Posterior vena cava (tissue), 2 donors: ENCODE measurements at regions not wholly inside any gene's neighbourhood (a gene's known extent, or its start where the extent isn't known, plus 50 kb on each side); places are given as distances from the start of the nearest gene placed in this dataset.

Experiments used
- DNase-seq: peaks from one replicate; pipeline ENCODE4 v3.0.0-alpha.2; 2020; ENCODE audit warnings: low spot score
- intact Hi-C, 2 donors: fragments of 100-400 bp; cut with DNase I; formaldehyde crosslinking; loops; one replicate each; pipeline versions ENCODE4 v1.14.1 to v1.14.2; 2022 to 2023
- donor health status: DM: yes; HTN: yes; CAD: no.
- donor health status: DM: yes; HTN: yes; CAD: no.

DNA sequence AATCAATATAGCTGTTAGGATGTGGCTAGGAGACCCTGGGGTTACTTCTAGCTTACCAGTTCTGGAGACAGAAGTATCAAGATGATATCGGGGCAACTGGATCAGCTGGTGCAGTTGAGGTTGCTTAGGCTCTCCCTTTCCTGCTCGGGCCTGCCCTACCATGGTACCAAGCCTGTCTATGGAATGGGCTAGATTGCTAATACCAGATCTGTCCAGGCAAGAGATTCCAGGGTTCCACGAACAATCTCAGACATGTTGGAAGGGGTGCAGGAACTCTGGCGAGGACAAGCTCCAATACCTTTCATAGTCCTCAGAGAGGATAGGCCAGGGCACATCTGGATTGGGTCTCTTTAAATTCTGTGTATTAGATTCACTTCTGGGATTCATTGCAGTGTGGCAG, 53.8 kb downstream of the ADM start:
- intact Hi-C loops: no loop called here
- no peak for DNase-seq

DNA sequence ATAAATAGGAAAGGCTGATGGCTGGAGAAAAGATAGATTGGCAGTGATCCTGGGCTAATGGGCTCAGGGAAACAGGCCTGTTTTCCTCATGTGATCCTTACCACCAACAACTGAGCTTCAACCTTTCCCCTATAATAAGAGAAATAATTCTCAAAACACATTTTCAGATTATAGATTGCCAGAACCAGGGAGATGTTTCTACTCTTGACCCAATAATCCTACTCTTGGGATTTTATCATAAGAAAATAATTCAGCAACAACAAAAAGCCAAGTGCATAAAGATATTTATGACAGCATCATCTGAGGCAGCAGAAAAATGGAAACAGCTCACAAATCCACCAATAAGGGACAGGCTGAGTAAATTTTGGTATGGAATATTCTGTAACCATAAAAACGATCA, 54.3 kb downstream of the ADM start:
- DNase-seq: no peak
- intact Hi-C loops: no loop called here

DNA sequence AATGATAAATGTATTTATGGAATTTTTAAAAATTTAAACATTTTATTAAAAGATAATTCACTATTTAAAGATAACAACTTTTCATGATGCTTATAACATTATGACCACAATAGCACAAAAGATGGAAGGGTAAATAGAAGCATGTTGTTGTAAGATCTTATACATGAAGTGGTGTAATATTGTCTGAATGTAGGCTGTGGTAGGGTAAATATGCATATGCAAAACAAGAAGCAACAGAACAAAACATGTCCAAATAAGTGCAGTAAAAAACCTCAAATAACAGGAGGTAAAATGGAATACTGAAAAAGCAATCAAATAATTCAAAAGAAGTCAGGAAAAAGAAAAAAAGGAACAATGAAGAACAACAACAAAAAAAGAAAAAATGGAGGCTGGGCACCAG, 56.0 kb downstream of the ADM start:
- intact Hi-C loops: no loop called here
- DNase-seq: no peak

DNA sequence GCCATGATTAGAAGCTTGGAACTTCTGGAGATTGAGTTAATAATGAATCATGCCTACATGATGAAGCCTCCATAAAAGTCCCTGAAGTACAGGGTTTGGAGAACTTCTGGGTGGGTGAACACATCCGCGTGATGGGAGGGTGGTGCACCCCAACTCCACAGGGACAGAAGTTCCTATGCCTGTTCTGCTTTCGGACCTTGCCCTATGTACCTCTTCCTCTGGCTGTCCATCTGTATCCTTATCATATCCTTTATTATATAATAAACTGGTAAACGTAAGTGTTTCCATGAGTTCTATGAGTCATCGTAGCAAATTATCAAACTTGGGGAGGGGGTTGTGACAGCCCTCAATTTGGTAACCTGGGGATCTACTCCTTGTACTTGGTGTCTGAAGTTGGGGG, 60.2 kb downstream of the ADM start:
- DNase-seq: no peak
- intact Hi-C loops: no loop called here

DNA sequence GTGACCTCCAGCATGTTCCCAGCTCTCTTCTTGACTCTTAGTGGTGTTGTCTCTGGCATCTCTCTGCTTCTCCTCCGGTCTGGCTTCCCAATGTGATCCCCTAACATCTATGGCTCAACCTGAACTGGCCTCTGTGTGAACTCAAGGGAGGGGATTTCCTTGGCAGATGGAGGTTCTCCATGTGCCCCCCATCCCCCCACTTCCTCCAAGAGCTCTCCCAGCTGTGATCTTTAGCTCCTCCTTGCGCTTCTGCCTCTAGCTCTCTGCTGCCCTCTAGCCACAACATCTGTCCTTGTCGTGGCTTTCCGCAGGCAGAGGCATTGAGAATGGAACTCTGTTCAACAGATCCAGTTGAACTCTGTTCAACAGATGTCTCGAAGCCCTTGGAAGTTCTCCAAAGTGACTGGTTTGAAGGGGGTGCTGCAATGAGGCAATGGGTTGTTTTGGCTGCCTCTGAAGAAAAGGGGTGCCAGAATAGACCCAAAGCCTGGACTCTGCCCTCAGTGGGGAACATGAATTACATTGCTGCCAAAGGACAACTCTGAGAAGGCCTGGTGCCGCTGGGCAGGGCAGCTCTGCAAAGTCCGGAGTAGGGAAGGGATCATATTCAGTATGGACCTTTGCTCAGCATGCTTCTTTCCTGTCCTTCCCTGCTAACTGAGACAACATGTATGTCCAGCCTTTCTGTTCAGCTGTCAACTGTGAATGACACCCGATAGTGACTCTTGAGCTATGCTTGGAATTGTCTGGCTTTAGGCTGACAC, 61.9 kb downstream of the ADM start:
- intact Hi-C loops: no loop called here
- DNase-seq: peak; percentile 90

DNA sequence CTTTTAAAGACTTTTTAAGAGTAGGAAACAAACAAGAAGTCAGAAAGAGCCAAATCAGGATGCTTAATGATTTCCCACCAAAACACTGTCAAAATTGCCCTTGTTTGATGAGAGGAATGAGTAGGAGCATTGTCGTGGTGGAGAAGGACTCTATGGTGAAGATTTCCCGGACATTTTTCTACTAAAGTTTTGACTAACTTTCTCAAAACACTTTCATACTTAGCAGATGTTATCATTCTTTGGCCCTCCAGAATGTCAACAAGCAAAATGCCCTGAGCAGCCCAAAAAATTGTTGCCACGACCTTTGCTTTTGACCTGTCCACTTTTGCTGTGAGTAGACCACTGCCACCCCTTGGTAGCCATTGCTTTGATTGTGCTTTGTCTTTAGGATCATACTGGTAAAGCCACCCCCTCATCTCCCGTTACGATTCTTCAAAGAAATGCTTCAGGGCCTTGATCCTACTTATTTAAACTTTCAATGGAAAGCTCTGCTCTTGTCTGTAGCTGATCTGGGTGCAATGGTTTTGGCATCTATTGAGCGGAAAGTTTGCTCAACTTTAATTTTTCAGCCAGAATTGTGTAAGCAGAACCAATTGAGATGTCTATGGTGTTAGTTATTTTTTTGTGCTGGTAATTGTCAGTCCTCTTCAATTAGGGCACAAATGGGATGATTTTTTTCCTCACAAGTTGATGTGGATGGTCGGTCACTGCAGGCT, 67.2 kb downstream of the ADM start:
- no peak for DNase-seq
- intact Hi-C loops: no loop called here

DNA sequence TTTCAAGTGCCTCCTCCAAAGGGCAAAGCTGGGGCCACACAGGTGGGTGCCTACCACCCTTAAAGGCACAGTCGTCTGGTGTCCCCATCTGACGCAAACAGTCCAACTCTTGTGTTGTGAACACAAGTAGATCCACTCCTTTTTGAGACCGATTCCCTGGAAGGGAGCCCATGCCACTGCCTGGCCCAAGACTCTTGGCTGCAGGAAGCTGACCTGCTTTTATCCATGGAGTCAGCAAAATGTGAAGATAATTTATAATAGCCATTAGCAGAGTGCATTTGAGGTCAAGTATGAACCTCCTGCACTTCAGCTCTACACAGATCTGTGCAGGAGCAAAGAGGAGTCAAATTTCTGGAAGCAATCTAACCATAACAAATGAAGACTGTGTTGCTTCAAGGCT, 68.5 kb downstream of the ADM start:
- no peak for DNase-seq
- intact Hi-C loops: no loop called here

DNA sequence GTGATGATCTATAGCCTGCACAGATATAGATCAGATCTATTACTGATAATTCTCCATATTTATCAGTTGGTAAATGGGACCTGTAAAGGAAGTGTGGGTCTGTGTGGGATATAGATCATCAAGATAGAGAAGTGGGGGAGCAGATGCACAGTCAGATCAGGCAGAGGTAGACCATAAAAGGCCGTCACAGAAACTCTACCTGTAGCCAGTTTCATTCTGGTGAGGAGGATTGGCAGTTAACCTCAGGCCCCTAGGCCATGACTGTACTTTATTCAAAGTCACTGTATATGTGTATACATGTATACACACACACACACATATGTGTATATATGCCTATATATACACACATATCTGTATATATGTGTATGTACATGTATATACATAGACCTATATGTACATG, 69.1 kb downstream of the ADM start:
- DNase-seq: no peak
- intact Hi-C loops: no loop called here

DNA sequence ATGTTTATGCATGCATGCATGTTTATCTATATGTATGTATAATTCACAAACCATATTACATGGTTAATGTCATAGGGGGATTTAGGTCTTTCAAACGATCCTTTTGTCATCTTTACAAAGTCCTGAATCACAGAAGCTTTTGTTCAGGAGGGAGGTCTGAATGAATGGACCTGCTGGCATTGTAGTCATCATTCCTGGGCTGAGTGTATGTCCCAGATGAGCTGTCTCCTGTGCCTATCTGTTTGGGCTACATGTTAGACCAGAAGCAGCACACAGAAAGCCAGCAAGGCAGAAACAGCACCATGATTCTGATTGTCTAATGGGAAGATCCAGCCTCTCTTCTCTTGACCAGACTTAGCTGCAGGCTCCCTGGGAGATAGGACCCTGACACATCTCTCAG, 69.5 kb downstream of the ADM start:
- intact Hi-C loops: no loop called here
- DNase-seq: no peak

DNA sequence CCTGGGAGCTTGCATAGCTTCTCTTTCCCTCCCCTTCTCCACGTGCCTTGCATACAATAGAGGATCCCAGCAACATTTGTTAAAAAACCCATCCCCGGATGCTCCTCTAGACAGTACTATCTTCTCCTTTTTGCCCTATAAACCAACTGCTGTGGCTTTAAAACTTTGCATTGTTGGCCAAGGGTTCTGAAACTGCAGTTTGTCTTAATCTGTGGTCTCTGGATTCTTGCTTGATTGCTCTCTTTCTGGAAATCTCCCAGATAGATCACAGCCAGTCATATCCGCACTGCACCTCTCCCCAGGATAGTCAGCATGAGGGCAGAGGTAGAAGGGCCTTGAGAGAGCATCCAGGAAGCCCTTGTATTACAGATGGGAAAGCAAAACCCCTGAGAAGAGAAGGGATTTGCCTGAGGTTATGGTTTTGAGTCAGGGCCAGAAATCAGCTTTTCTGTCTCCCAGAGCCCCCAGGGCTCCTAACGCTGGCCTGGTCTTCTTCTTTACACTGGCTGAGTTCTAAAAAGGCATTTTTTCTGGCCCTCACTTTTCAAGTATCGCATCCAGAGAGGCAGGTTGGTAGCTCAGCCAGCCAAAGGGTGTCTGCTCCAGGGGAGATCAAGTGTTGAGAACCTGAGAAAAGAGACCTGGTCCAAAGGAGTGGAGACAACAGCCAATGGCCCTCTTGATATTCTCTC, 70.6 kb downstream of the ADM start:
- no peak for DNase-seq
- intact Hi-C loops: no loop called here

DNA sequence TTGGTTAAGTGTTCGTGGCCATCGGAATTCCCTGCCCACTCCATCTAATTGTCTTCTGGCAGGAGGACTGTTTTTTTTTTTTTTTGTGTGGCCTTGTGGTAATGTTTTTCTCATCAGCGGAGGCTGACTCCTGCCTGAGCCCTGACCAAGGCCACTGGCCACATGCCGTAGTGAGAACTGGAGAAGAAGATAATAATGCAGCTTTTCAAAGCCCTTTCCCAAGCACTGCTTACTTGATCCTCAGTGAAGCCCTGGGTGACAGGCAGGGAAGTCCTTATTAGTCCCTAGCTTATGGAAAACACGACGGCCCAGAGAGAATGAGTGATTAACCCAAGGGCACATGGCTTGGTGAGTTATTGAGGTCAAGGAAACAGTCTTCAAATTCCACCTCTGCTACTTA, 71.2 kb downstream of the ADM start:
- intact Hi-C loops: no loop called here
- DNase-seq: no peak

DNA sequence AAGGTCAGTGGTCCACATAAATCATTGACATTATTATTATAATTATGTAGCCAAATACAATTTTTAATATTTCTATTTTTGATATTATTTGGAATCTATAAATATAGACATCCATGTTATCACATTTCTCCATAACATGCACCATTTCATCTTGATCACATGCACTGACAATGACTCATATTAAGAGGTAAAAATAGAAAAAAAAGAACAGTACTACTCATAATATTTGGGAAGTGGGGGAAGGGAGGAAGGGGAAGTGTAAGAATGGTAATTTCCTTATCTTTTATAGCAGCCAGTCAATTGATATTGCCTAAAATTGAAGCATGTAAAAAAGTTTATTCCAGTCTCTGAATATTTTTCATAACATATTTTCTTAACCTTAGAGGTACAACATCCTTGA, 72.3 kb downstream of the ADM start:
- intact Hi-C loops: no loop called here
- no peak for DNase-seq

DNA sequence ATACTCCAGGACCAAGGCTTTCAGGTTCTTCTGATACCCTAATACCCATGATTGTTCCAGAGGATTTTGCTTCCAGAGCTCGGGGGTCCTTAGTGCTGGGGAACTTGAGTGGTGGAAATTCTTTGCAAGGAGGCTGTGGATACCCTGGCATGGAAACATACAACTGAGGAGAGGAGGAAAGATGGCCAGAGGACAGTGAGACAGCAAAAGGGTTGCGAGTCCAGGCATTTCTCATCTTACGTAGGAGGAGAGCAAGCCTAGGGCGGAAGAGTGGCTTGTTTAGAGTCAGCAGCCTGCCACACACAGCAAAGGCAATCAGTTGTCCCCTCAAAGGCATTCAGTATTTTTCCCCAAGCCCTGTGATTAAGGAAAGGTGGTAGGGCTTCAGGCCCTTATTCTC, 73.5 kb downstream of the ADM start:
- intact Hi-C loops: no loop called here
- no peak for DNase-seq

DNA sequence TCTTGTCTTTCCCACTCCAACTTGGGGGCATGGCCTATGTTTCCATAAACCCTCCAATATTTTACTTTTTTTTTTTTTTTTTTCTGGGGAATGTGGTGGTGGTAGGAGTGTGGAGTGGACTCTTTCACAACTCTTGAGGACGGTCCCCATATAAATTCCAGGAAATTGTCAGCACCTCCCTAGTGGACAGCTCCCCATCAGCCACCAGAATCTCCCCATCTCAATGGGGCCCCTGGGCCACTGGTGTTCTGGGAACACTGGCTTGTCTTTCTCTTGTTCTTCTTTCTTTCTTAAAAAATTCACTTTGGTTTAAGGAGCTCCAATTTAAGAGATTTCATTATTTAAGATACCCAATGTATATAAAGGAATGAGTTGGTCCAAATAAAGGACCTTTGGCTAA, 74.1 kb downstream of the ADM start:
- intact Hi-C loops: no loop called here
- no peak for DNase-seq

DNA sequence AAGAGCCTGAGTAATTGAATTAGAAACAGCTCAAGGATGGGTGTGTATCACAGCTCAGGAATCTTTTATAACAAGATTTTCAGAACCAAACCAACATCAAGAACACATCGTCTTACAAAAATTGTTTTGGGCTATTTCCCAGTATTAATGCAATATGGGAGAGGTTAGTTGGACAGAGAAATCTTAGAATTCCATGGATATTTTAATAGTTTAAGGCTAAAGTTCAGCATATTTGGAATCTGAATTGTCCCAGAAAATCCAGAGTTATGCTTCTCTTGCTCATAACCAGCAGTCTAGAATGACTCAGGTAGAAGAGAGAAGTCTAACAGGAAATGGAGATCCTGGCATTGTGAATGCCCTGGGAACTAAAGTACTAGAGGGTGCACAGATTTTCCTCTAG, 74.6 kb downstream of the ADM start:
- DNase-seq: no peak
- intact Hi-C loops: no loop called here

DNA sequence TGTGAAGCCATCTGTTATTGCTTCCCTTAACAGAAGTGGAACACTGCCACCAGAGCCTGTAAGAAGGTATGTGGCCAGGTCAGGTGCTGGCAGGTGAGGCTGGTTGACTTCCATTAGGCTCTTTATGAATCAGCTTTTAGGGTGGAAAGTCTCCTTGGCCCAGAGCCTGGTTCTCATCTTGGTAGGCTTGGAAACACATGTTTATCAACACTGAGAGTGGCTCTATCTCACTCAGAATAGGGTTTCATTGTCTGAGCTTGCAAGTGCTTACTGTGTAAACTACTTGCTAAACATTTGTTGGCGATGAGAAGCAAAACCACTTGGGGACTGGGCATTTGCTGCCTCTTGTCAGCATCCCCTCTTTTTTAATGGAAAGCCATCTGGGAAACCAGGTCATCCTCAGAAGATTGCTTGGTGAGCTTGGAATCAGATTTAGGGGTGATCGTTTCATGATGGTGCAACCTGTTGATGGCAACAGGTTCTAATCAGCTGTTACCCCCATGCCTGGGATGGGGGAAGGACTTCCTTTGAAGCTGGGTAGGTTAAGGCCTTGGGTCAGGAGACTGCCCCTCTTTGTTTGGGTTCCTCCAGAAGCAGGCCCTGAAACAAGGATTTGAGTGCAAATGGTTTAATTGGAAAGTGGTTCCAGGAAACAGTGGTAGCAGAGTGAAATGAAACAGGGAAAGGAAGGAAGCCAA, 75.0 kb upstream of the AMPD3 start:
- intact Hi-C loops: no loop called here

DNA sequence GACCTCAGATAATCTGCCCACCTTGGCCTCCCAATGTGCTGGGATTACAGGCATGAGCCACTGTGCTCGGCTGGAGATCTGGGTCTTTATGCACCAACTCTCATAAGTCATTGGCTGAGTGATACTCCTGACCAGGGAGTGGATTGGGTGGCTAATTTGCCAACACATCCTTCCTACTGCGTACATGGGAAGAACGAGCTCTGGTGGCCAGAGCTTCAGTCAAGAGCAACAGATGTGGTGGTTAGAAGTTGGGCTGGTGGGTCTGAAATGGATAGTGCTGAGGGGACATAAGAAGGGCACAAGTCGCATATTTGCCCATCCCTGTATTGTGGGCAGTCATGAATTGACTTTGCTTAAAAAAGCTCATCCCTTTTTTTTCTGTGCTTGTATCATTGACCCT, 74.1 kb upstream of the AMPD3 start:
- intact Hi-C loops: no loop called here
- no peak for DNase-seq

More for the DNA sequence above, 75.0 kb upstream of the AMPD3 start:
- DNase-seq: no peak

DNA sequence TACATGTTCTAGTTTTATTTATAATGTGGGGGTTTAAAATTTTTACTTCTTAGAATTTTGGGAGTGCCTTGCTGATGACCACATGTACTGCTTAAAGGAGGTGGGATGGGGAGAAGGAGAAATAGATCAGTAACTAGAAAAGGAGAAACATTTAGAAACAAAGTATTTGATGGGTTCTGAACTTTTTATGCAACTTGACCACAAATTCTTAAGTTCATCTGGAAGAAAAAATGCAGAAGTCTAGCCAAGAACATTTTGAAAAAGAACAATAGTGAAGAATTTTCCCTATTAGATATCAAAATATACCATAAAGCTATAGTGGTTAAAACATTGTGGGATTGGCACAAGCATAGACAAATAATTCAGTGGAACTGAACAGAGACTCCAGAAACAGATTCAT, 73.3 kb upstream of the AMPD3 start:
- intact Hi-C loops: no loop called here
- no peak for DNase-seq

DNA sequence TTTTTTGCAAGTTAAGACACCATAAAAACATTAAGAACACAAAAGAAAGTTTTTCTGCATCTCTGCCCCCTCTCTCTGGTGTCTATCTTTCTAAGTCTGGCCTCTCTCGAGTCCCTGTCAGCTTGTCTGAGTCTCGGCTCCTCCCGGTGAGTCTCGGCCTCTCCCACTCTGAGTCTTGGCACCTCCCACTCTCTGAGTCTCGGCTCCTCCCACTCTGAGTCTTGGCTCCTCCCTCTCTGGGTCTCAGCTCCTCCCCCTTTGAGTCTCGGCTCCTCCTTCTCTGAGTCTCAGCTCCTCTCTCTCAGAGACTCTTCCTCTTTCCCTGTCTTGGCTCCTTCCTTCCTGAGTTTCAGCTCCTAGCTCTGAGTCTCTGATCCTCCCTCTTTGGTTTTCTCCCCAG, 72.5 kb upstream of the AMPD3 start:
- DNase-seq: no peak

DNA sequence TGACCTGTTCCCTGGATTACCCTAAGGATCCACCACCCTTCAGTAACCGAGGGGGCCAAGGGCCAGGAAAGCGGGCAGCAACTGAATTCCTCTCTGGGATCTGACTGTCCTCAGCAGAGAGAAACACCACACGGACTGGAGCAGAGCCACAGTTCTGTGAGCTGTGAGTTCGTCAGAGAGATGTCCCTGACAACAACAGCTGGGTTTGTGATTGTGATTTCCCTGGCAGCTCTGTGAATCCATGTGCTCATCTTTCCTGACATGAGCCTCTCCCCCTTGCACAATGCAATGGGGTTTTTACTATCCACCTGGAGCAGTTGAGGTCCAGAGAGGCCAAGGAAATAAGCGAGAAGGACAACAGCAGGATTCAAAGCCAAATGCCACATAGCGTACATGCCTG, 69.4 kb upstream of the AMPD3 start:
- DNase-seq: peak; percentile 85
- intact Hi-C loops: no loop called here

More for the DNA sequence above, 72.5 kb upstream of the AMPD3 start:
- intact Hi-C loops: no loop called here
